SK-N-DZ (cell line): ENCODE measurements at regions not wholly inside any gene's neighbourhood (a gene's known extent, or its start where the extent isn't known, plus 50 kb on each side); places are given as distances from the start of the nearest gene placed in this dataset.
"Not testable (repeated sequence)": the region's sequence is repeated elsewhere in the genome, so short reads cannot be mapped to it uniquely, and the experiment has no call there.

ENCODE experiments used
- DNase-seq: peaks from one replicate; pipeline ENCODE4 v3.0.0-alpha.2; 2015; ENCODE audit warnings: low spot score
- small RNA-seq, 2 experiments: library from RNA; depleted of rRNA; stranded (forward); fragments of <200 nt; gene quantifications; one replicate each; pipeline ENCODE3, GENCODE V24; 2014

DNA sequence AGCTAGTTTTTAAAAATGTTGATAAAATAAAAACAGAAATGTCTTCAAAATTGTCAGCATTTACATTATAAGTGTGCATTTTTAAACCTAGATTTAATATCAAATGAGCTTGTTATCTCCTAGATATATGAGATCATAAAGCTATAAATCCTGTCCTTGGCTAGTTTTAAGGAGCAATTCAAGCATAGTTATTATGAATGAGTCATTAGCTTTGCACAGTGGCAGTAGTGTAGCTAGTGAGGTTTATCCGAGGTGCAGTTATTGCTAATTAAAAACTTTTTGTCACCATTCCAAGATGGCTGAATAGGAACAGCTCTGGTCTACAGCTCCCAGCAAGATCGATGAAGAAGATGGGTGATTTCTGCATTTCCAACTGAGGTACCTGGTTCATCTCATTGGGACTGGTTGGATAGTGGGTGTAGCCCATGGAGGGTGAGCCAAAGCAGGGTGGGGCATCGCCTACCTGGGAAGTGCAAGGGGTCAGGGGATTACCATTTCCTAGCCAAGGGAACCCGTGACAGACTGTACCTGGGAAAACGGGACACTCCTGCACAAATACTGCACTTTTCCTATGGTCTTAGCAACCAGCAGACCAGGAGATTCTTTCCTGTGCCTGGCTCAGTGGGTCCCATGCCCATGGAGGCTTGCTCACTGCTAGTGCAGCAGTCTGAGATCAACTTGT is 108.8 kb upstream of the SYNCRIP start:
- DNase-seq = no peak

DNA sequence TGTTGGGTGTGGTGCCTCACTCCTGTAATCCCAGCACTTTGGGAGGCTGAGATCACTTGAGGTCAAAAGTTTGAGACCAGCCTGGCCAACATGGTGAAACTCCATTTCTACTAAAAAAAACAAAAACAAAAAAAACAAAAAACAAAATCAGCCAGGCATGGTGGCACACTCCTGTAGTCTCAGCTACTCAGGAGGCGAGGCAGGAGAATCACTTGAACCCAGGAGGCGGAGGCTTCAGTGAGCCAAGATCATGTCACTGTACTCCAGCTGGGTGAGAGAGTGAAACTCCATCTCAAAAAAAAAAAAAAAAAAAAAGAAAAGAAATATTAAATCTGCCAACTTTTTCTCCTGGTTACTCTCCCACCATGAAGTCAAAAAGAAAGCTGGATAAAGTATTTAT is 107.5 kb upstream of the SYNCRIP start:
- DNase-seq = not testable (repeated sequence)

DNA sequence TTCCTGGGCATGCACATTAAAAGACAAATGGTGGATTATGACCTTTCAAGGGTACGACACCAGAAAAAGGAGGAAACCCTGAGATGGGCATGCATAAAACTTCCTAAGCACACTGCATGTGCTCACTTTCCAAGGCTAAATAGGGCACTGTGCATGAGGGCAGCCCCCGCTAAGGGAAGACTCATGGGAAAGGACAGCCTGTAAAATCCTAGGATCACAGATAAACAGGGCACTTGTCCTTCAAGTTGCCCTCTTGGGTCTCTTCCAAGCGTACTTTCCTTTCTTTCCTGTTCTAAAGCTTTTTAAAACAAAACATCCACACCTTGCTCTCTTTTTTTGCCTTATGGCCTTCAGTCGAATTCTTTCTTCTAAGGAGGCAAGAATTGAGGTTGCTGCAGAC is 106.5 kb upstream of the SYNCRIP start:
- DNase-seq = no peak

DNA sequence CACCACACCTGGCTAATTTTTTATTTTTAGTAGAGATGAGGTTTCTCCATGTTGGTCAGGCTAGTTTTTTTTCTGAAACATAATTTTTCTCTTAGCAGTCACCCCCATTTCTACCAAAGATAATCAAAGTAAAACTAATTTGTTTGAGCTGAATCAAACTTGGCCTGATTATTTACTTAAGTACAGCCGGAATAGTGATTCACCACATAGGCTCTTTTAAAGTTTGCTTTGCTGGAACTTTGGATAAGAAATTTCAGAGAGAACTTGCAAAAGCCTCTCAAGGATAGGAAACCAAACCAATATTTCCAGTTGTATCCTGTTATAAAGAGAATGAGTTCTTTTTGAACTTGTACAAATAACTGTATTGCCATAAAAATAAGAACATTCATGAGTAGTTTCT is 105.0 kb upstream of the SYNCRIP start:
- DNase-seq = no peak

DNA sequence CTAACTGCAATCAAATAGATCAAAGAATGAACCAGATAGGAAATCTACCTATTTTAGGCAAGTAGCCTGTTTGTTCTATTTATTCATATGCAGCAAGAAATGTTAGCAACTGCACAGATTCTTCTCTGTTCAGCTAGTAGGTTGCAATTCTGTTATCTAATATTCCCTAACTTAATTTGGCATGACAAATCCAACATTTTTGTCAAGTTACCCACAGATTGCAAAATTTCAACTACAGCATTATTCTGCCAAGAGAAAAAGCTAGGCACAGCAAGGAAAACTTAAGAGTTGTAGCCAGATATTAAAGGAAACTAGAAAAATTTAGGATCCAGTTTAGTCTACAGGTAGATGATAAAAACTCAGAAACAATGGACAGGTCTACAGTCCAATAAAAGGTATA is 104.4 kb upstream of the SYNCRIP start:
- no peak for DNase-seq

DNA sequence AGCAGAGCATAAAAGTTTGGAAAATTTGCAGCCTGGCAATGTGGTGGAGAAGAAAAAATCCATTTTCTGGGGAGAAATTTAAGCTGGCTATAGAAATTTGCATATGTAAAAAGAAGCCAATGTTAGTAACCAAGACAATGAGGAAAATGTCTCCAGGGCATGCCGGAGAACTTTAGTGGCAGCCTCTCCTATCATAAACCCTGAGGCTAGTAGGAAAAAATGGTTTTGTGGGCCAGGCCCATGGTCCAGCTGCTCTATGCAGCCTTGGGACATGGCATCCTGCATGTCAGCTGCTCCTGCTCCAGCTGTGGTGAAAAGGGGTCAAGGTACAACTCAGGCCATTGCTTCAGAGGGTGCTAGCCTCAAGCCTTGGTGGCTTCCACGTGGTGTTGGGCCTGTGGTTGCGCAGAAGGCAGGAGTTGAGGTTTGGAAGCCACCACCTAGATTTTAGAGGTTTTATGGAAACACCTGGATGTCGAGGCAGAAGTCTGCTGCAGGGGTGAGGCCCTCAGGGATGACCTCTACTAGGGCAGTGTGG is 101.8 kb upstream of the SYNCRIP start:
- no peak for DNase-seq

DNA sequence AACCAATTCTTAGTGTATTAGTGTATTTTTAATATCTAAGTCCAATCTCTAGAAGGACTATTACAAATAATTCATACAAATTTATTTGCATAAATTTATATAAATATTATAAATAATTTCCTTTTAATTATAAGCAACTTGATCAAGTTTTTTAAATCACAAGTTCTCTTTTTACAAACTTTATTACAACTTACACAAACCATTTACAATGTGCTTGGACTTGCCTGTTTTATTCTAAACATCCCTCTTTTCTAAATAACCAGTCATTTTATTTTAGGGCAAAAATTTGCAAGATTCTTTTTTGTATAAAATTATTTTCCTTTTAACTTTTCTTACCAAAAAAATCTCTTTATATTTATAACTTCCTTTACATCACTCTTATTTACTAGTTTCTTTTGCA is 83.5 kb upstream of the SYNCRIP start:
- DNase-seq = no peak

DNA sequence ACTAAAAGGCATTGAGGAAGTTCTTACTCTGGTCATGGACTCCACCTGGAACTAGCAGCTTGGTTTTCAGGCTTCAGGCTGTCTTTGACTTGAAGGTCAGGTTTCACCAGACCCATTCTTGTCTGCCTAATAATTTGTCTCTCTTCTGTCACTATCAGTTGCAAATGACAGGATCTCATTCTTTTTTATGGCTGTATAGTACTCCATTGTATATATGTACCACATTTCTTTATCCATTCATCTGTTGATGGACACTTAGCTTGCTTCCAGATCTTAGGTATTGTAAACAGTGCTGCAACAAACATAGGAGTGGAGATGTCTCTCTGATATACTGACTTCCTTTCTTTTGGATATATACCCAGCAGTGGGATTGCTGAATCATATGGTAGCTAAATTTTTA is 73.1 kb upstream of the SYNCRIP start:
- DNase-seq = no peak

DNA sequence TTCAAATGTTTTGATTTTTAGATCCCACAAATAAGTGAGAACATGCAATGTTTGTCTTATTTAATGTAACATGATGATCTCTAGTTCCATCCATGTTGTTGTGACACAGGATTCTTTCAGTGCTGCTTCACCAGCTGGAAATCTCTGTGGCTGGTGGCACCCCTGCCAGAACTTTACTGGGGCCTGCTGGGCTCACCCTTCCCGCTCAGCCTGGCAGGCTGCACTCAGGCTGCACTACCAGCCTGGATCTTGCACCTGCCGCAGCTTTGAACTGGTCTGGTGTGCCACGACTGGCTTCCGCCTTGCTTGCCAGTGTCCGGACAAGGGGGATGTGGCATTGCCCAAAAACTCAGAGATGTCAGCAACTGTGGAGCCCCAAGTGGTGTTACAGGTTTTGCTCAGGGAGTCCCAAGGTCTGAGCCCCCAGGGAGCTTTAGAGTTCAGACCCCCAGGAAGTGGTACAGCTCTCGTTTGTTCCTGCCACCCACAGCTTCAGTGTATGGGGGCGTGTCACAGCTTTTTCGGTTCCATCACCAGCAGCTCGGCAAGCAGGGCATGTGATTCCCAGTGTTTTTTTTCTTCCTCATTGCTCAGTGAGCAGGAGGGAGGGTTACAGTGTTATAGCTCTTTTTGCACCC is 72.3 kb upstream of the SYNCRIP start:
- no peak for DNase-seq

DNA sequence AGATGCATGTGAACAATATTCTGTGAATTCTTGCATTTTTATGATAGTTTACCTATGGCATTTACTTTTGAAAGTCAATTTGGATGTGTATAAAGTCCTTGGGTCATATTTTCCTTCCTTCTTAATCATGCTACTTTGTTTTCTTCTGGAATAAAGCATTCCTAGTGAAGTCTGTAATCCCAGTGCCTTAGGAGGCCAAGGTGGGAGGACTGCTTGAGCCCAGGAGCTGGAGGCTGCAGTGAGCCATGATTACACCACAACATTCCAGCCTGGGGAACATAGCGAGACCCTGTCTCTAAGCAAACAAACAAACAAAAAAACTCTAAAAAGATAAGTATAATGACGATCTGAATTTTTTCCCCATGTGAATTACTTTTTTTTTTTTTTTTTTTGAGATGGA is 69.7 kb upstream of the SYNCRIP start:
- DNase-seq = no peak

DNA sequence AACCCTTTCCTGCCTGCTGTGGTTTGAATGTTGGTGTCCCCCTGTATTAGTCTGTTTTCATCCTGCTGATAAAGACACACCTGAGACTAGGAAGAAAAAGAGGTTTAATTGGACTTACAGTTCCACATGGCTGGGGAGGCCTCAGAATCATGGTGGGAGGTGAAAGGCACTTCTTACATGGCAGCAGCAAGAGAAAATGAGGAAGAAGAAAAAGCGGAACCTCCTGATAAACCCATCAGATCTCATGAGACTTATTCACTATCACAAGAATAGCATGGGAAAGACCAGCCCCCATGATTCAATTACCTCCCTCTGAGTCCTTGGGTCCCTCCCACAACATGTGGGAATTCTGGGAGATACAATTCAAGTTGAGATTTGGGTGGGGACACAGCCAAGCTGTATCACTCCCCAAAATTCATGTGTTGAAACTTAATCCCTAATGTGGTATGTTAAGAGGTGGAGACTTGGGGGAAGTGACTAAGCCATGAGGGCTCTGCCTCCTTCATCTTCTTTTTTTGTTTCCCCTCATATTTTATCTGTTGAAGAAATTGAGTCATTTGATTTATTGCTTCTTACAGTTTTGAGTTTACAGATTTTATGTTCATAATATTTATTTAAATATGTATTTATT is 64.9 kb upstream of the SYNCRIP start:
- DNase-seq = not testable (repeated sequence)

DNA sequence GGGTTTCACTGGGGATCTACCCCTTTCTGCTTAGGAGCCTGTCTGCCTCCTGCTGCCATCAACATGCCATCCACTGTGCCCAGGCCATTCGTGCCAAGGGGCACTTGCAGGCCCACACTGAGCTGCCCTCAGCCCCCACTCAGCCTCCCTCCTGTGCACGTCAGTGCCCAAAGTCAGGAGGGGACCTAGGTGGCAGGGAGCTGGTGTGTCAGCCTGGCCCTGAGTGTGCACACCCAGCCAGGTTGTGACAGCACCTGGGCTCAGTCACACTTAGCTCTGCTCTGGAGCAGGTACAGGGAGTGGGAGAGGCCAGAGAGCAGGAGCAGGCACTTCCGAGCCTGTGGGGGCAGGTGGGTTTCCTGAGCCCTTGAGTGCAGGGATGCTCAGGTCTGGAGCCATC is 63.6 kb upstream of the SYNCRIP start:
- no peak for DNase-seq

DNA sequence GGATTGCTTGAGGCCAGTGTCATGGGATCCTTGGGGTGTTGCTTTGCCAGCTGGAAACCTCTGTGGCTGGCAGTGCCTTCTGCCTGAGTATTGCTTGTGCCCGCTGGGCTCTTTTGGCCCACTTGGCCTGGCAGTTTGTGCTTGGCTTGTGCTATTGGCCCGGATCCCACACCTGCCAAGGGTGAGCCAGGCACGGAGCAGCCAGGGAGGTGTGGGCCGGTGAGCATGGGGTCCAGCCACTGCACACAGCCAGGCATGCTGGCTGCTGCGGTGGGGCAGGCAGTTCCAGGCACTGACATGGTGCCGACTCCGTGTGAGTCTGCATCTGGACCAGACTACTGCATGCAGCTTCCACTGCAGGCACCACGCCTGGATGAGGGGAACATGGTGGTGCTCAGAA is 62.5 kb upstream of the SYNCRIP start:
- DNase-seq = no peak

DNA sequence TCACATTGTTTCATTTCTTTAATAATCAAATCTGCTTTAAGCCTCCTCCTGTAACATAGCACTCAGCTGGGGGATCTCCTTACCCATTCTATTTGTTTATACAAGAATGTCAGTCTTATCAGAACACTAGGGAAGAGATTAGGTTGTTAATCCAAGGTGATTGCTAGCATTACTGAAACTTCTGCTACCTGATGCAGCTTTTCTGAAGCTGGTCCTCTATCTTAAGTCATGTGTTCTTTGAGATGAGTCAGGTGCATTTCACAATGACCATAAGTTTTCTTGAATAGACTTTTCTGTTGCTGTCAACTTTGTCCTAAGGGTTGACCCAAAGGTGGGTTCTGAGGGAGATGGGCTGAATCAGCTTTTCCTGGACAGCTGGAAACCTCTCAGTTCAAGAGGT is 60.7 kb upstream of the SYNCRIP start:
- DNase-seq = no peak

Small RNA genes lying in the stretch of these regions (small RNA-seq; reads per million reads assigned to genes)
- gene RF00019 (0 reads per million in 2 experiments), gene RN7SL643P (0.03 to 1.3 reads per million in 2 experiments), gene RNU4-12P (0 reads per million in 2 experiments), gene RNU4-72P (0 reads per million in 2 experiments), gene SMIM11P1 (0 reads per million in 2 experiments)
